Retinal pigment epithelial cell (primary cell): ENCODE measurements at regions not wholly inside any gene's neighbourhood (a gene's known extent, or its start where the extent isn't known, plus 50 kb on each side); places are given as distances from the start of the nearest gene placed in this dataset.
"Not testable (repeated sequence)": the region's sequence is repeated elsewhere in the genome, so short reads cannot be mapped to it uniquely, and the experiment has no call there.

Experiments
- DNase-seq: peaks from one replicate; pipeline ENCODE4 v3.0.0-alpha.2; 2010; ENCODE audit warnings: low read depth
- H3K4me3 ChIP-seq: 2 replicates; pipeline ENCODE4 v1.5.1; 2011; ENCODE audit warnings: mild to moderate bottlenecking, low read length, control low read depth, moderate library complexity
- TF ChIP-seq, protein P1 (sequence below): conservative IDR thresholded peaks from 2 replicates; pipeline ENCODE4 v1.5.1; 2011; ENCODE audit warnings: low read depth, low read length, control low read depth, inconsistent platforms

DNA sequence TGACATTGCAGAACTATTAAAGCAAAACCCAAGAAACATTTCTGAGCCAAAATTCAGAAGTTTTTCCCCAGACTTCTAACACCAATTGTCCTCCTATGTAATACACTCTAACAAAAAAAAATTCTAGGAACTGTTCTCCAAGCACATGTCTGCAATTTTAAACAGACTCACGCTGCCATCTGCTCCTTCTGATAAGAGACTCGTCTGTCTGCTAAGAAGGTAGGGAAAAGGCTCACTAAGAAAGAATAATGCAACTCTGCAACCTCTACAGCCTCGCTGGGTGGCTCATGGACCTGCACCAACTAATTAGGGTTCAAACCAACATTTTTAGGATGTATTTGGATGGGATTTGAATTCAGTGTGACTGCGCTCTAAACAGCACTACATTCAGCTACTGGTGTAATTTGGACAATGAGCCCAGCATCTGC, 366.5 kb downstream of the DSC3 start:
- no peak overlapping the region for H3K4me3 ChIP-seq
- TF ChIP-seq, protein P1, sequence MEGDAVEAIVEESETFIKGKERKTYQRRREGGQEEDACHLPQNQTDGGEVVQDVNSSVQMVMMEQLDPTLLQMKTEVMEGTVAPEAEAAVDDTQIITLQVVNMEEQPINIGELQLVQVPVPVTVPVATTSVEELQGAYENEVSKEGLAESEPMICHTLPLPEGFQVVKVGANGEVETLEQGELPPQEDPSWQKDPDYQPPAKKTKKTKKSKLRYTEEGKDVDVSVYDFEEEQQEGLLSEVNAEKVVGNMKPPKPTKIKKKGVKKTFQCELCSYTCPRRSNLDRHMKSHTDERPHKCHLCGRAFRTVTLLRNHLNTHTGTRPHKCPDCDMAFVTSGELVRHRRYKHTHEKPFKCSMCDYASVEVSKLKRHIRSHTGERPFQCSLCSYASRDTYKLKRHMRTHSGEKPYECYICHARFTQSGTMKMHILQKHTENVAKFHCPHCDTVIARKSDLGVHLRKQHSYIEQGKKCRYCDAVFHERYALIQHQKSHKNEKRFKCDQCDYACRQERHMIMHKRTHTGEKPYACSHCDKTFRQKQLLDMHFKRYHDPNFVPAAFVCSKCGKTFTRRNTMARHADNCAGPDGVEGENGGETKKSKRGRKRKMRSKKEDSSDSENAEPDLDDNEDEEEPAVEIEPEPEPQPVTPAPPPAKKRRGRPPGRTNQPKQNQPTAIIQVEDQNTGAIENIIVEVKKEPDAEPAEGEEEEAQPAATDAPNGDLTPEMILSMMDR: no peak
- no peak for DNase-seq

DNA sequence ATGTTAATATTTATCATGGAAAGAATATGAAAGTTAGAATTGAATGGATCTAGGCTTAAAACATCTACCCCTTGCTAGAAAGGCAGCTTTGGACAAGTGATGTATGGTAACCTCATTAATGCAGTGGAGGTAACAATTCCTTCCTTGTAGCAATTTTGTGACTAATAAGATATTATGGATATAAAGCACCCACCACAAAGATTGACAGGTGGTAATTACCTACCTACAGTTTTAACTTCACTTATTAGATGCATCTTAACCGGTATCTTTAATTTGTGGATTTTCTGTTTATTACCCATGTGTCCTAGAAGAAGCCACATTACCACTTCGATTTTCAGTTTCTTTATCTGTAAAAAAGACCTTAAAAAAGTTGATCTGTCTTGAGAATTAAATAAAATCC, 367.0 kb downstream of the DSC3 start:
- TF ChIP-seq, protein P1: no peak

DNA sequence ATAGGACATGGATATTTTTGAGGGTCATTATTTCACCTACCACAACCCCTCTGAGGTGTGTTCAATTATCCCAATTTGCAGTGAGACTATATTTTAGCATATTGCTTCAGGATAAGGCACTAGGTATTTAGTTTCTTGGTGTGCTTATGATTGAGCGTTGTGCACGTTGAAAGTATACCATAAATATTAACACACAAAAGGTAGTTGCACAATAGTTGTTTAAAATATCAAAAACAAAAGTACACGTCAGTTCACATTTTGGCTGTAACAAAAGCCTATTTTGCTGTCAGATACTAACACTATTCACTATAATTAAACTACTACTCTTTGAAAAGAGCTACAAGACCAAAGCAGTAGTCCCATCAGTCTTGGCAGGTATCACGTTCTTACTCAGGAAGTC, 367.5 kb downstream of the DSC3 start:
- TF ChIP-seq, protein P1: no peak
- no peak overlapping the region for H3K4me3 ChIP-seq
- DNase-seq: no peak

More for the DNA sequence above, 367.0 kb downstream of the DSC3 start:
- DNase-seq: no peak
- no peak overlapping the region for H3K4me3 ChIP-seq

DNA sequence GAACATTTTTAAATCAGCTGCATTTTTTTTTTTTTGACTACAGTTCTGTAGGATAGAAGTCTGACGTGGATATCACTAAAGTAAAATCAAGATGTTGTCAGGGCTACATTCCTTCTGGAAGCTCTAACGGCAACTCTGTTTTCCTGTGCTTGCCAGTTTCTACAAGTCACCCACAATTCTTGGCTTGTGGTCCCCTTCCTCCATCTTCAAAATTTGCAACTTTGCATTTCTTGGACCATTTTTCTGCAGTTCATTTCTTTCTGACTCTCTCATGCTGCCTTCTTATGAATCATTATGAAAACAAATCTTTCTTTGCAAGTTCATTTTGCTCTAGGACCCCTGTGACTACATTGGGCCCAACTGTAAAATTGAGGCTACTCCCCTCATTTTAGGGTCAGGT, 367.9 kb downstream of the DSC3 start:
- H3K4me3 ChIP-seq: no peak overlapping the region
- TF ChIP-seq, protein P1: no peak
- DNase-seq: no peak

DNA sequence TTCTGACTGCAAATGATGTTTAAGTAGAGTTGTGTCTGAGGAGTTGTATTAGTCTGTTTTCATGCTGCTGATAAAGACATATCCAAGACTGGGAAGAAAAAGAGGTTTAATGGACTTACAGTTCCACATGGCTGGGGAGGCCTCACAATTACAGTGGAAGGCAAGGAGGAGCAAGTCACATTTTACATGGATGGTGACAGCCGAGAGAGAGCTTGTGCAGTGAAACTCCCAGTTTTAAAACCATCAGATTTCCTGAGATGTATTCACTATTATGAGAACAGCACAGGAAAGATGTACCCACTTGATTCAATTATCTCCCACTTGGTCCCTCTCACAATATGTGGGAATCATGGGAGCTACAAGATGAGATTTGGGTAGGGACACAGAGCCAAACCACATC, 370.1 kb downstream of the DSC3 start:
- H3K4me3 ChIP-seq, DNase-seq: not testable (repeated sequence)

DNA sequence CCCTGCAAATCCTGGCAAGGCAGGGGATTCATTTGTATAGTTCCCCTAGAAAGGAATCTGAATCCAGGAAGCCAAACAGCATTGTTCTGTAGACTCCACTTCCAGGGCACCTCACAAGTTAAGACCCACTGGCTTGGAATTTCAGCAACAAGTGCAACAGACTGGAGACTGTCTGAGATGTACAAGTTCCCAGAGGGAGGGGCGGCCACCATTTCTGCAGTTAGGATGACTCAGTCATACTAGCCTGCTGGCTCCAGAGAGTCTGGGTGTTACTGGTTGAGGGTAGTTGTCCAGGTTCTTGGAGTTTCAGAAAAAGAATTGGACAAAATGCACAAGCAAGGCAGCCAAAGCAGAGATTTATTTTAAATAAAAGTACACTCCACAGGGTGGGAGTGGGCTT, 384.2 kb downstream of the DSC3 start:
- TF ChIP-seq, protein P1: no peak
- no peak for DNase-seq
- H3K4me3 ChIP-seq: no peak overlapping the region

DNA sequence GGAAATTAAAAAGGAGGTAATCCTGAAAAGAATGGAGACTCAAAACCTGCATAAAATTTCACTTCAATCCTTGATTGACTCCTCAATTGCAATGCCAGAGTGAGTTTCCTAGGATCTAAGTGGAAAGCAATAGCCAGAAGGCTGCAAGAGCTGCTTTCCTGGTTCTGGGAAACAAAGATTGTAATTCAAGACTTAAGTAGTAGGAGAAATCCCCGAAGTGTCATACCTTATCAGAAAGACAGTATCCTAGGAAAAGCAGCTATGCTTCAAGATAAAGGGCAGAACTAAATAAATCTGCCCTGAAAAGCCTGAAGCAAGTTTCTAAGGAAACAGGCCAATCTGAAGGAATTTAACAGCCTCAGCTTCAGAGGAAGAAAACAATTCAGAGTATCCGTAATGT, 390.2 kb downstream of the DSC3 start:
- no peak overlapping the region for H3K4me3 ChIP-seq
- TF ChIP-seq, protein P1: no peak
- DNase-seq: no peak

DNA sequence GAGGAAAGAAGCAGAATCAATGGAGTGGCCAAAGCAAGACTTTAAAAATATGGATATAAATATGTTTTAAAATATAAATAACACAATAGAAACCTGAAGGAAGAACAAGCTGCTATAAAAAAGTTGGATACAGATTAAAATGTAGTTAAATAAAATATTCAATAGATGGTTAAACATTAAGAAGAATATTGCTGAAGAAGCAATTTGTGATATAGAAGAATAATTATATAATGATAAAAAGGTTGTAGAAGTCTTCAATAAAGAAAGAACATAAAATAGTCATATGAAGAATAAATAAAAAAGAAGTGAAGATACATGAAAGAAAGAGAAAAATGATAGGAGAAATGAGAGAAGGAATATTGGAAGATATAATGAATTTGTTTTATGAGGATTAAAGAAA, 392.0 kb downstream of the DSC3 start:
- no peak for DNase-seq
- H3K4me3 ChIP-seq: no peak overlapping the region
- TF ChIP-seq, protein P1: no peak
